ENCODE measurements at regions not wholly inside any gene's neighbourhood (a gene's known extent, or its start where the extent isn't known, plus 50 kb on each side); places are given as distances from the start of the nearest gene placed in this dataset.

DNA sequence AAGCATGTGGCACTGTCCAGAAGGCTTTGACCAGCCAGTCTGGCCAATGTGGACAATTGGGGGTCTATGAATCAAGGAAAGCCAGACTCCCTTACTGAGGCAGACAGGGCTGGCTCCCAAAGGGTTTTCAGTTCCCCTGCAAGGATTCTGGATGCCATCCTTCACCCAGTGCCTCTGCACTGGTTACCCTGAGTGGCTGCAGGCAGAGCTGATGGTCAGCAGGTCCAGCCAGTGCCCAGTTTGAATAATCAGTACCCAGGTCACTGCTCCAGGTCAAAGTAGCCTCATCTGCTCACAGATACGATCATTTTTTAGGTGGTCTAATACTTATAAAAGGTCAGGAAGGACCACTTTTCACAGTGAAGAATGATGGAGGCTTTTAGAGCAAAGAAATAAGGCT is 52.2 kb upstream of the MAMLD1 start:
- TF ChIP-seq, protein P1, sequence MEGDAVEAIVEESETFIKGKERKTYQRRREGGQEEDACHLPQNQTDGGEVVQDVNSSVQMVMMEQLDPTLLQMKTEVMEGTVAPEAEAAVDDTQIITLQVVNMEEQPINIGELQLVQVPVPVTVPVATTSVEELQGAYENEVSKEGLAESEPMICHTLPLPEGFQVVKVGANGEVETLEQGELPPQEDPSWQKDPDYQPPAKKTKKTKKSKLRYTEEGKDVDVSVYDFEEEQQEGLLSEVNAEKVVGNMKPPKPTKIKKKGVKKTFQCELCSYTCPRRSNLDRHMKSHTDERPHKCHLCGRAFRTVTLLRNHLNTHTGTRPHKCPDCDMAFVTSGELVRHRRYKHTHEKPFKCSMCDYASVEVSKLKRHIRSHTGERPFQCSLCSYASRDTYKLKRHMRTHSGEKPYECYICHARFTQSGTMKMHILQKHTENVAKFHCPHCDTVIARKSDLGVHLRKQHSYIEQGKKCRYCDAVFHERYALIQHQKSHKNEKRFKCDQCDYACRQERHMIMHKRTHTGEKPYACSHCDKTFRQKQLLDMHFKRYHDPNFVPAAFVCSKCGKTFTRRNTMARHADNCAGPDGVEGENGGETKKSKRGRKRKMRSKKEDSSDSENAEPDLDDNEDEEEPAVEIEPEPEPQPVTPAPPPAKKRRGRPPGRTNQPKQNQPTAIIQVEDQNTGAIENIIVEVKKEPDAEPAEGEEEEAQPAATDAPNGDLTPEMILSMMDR (IDR thresholded peaks at IDR 0.05; ENCODE audit: control insufficient read depth, extremely low read depth, insufficient read depth) = no peak
- no peak overlapping the region for H3K4me3 ChIP-seq (ENCODE audit: low read depth, low read length)
- no peak for DNase-seq (ENCODE audit: low read depth)

DNA sequence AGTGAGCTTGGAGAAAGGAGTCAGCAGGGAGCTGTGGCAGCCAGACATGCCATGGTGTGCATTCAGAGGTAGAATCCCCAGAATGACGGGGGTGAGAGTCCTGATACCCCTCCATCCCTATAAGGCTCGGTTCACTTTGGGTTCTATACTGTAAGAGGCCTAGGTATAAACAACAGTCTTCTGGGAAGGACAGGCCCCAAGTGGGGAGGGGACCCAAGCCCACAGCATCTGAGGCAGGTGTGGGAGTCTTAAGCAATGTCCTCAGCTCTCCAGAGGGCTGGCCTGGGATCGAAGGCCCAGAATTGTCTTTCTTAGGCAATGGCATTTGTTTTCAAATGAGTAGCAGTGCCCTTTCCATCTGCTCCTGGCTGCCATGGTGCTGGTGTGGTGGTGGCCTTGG is 50.2 kb upstream of the MAMLD1 start:
- TF ChIP-seq, protein P1 (IDR thresholded peaks at IDR 0.05; ENCODE audit: control insufficient read depth, extremely low read depth, insufficient read depth) = no peak
- H3K4me3 ChIP-seq (ENCODE audit: low read depth, low read length) = no peak overlapping the region
- no peak for DNase-seq (ENCODE audit: low read depth)

Data from LNCaP clone FGC (cell line).